Fibroblast of skin of scalp (primary cell): ENCODE measurements at regions not wholly inside any gene's neighbourhood (a gene's known extent, or its start where the extent isn't known, plus 50 kb on each side); places are given as distances from the start of the nearest gene placed in this dataset.
"Not testable (repeated sequence)": the region's sequence is repeated elsewhere in the genome, so short reads cannot be mapped to it uniquely, and the experiment has no call there.

Experiments used
- DNase-seq: peaks from one replicate; pipeline ENCODE4 v3.0.0-alpha.2; 2013

DNA sequence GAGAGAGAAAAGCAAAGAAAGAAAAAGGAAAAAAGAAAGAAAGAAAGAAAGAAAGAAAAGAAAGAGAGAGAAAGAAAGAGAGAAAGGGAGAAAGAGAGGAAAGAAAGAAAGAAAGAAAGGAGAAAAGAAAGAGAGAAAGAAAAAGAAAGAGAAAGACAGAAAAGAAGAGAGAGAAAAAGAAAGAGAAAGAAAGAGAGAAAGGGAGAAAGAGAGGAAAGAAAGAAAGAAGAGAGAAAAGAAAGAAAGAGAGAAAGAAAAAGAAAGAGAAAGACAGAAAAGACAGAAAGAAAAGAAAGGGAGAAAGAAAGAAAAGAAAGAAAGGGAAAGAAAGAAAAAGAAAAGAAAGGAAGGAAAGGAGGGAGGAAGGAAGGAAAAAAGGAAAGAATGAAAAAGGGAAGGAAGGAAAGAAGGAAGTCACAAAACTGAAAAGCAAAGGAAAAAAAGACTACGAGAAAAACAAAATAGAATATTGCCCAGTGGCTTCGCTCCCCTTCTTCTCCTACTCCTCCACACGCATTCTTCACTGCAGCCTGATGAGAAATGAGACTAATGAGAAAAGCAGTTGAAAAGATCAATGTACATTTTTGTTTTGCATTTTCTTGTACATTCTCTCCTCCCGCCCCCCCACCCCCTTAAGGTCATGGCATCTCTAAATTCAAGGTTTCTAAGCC, 170.0 kb downstream of the SOD2 start:
- no peak for DNase-seq

DNA sequence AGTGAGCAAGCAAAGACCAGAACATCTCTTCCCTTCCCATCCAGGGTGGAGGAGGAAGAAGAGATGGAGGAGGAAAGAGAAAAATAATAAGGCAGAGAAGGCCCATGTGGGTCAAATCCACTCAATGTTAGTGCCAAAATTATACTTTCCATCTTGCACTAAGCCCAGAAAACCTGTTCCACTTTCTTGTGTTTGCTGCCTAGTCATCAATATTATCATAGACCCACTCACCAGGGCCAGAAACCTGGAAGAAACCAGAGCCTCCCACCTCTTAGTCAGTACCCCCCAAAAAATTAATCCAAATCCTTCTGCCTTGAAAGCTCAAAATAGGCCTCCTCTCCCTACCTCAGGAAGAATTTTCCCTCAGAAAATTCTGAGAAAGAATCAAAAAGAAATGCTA, 171.1 kb downstream of the SOD2 start:
- DNase-seq = no peak

DNA sequence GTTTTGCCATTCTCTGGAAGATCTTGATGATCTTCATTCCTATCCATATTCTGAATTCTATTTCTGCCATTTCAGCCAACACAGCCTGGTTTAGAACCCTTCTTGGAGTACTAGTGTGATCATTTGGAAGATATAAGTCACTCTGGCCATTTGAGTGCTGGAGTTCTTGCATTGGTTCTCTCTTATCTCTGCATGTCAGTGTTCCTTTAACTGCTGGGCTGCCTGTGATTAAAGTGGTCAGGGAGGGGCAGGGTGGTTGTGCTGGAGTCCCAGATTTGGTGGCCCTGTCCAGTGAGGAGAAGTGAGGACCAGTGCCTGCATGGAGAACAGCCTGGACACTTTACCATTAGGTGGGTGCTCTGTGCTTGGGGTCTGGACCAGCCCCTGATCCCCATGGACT, 173.0 kb downstream of the SOD2 start:
- DNase-seq = no peak

DNA sequence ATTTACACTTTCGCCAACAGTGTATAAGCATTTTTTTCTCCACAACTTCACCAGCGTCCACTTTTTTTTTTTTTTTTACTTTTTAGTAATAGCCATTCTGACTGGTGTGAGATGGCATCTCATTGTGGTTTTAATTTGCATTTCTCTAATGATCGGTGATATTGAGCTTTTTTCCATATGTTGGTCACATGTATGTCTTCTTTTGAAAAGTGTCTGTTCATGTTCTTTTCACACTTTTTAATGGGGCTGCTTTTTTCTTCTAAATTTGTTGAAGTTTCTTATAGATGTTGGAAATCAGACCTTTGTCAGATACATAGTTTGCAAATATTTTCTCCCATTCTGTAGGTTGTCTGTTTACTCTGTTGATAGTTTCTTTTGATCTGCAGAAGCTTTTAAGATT, 177.2 kb downstream of the SOD2 start:
- DNase-seq = not testable (repeated sequence)

DNA sequence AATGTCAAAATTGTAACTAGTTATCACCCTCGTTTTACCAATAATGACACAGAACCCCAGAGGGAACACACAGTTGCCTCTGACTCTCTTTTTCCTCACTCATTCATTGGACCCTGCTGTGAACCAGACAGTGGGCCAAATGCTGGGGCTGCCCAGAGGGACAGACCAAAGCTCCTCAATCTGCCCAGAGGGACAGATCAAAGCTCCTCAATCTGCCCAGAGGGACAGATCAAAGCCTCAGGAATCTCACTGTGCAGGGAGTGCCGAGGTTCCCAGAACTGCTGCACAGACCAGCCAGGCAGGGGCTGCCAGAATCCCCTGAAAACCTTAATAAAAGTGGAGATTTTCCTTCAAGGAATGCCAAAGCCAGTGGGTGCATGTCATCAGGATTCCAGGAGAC, 179.1 kb downstream of the SOD2 start:
- DNase-seq = no peak

DNA sequence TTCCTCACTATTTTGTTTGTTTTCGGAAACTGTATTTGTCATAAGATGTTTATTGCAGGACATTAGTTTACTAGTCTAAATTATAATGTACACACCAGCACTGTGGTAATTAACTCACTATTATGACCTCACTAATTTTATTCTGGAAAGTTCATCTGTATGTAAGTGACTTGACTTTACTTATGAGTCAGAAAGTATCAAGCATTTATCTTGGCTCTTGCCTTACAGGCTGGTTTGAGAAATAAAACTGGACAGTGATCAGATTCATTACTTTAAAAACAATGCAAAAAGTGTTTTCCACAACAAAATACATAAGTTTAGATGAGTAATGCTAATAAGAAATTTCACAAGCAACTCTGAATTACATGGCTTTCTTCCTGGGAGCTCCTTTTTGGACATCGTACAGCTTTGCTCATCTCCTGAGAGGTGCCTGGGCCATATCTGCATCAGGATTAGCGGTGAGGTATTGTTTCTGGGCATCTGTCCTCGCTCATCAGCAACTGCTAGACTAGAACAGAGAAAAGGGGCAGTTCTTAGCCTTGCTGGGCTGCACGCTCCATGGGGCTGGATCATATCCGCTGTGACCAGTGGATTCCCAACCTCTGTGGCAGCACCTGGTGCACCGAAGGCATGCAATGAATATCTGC, 179.8 kb downstream of the SOD2 start:
- DNase-seq = no peak

DNA sequence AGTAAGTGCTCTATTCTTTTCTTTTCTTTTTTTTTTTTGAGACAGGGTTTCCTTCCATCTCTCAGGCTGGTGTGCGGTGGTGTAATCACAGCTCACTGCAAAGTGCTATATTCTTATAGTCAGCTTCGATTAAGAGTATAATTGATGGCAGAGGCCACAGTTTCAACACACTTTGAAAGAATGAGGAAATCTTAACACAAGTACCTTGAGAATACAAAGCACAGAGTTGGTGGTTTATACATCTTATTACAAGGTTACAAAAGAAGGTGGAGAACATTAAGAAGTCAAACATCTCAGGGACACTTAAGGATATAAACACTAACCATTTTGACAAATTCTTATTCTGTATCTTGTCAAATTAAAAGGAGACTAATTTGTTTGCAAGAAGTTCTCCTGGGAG, 180.5 kb downstream of the SOD2 start:
- DNase-seq = no peak

DNA sequence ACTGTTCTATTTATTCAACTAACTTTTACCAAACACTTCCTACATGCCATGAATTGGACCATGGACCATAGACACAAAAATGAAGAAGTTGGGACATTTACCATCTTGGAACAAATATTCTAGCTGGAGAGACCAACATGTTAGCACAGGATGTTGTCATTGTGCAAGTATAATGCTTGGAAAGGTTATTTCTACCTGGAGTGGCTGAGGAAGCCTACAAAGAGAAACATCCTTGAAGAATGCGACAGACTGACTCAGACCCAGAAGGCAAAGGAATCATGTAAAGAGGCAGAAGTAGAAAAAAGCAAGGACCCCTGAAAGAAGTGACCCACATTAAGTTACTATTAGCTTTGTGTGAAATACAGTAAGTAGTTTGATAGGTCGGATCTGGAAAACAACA, 180.9 kb downstream of the SOD2 start:
- no peak for DNase-seq

DNA sequence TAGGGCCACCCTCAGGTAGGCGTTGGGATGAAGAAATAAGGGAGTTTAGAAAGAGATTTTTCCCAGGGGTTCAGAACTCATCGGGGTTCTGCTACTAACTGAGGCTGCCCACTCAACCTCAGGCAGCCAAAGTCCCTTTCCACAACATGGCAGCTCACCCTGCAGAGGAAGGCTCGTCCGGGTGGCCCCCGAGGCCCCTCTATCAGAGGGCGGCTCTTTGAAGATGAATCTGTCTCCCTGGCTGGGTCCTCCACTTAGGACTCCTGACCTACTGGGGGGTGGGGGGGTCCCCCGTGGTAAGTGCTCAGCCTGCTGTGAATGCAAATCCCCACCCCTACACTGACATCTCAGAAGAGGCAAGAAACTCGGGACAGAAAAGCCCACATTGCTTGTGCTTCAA, 182.9 kb downstream of the SOD2 start:
- DNase-seq = no peak

DNA sequence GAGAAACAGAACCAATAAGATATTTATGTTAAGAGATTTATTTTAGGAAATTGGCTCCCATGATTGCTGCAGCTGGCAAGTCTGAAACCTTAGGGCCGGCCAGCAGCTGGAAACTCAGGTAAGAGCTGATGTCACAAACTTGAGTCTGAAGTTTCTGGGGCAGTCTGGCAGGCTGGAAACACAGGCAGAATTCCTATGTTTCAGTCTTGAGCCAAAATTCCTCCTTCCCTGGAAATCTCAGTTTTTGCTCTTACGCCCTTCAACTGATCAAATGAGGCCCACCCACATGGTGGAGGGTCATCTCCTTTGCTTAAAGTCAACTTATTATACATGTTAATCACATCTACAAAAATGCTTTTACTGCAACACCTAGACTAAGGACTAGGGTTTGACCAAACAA, 184.1 kb downstream of the SOD2 start:
- DNase-seq = no peak

DNA sequence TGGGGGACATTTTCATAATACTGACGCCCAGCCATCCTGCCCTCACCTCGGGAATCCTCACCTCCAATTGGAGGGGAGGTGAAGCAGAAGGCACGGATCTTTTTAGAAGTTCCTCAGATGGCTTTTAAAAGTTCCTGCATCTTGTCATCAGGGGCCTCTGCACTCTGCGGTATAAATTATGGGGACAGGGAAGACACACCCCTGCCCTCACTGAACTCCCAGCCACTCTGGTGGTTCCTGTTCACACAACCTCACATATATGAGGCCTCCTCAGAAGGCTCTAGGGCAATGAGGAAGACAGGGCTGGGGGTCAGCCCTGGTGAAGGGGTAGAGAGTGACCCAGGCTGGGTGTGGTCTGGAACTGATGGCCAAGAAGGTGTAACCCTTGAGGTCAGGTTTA, 187.0 kb downstream of the SOD2 start:
- DNase-seq = no peak

DNA sequence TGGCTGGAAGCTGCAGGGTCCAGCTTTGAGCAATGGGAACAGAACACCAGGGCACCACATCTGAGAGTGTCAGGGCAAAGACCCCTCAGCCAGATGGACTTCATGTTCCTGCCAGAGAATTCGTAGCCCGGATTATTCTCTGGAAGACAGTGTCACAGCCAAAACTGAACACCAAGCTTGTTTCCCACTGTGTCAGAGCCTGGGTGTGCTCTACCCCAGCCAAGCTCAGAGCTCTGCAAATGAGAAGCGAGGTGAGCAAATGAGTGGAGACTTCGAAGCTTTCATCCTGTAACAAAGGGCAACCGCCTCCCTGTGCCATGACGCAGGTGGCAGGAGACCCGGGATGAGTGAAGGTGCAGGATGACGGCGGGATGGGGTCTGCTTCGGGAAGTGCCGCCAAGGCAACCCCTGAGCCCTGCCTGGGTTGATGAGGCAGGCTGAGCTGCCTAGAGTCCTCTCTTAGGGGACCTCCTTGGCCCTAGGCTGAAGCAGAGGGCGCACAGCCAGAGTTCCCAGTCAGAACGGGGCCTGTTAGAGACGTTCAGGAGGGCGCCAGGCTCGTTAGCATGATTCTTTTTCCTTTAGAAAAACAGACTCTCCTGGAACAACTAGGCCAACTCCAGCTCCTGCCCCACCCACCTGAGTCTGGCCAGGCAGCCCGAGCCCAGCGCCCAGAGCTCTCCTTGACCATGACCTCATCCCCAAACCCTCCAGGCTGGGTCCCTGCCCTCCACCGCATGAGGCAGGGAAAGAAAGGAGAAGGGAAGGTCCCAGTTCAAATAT, 187.7 kb downstream of the SOD2 start:
- DNase-seq = no peak

DNA sequence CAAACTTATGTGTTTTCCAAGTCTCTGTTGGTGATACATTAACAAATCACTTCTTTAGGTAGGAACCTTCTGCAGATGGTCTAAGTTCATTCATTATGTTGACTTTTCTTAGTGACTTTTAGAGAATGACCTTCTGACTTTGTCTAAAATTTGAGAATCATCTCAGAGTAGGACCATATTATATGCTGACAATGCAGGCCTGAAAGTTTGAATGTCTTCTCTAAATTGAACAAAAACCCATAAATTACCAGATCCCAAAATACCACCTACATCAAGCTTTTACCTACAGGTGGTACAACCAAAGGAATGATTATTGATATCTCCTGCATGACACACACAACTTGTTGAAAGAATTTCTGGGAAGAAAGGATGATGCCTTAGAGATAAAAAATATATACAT, 191.5 kb downstream of the SOD2 start:
- no peak for DNase-seq

DNA sequence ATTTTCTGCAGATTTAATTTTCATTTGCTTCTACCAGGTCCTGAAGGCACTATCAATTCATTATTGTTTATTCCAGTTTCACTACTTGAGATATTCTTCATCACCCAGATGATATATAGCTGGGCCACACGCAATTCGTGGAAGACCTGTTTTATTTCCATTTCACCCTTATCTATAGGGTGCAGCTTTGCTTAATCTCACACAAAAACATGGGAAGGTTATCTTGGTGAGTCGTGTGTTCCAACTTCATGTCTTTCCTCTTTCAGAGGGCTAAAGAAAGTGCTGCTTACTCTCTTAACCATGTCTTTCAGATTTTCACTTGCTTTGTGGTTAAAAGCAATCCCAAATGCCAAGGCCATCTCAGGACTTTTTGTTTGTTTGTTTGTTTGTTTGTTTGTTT, 194.0 kb downstream of the SOD2 start:
- no peak for DNase-seq

DNA sequence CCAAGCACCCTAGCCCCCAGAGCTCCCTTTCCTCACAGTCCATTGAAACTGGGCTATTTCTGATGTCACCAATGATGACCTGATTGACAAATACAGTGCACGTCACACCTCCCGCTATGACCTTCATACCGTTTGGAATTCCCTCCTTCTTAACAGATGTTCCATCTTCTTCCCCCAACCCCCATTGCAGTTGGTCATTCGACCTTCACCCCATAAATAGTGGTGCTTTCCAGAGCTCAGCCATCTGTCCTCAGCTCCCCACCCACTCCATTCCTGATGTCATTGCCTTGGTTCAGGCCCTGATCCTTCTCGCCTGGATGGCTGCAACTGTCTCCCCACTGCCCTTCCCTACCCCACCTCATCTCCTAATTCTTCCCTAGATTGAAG, 198.5 kb downstream of the SOD2 start:
- DNase-seq = no peak

DNA sequence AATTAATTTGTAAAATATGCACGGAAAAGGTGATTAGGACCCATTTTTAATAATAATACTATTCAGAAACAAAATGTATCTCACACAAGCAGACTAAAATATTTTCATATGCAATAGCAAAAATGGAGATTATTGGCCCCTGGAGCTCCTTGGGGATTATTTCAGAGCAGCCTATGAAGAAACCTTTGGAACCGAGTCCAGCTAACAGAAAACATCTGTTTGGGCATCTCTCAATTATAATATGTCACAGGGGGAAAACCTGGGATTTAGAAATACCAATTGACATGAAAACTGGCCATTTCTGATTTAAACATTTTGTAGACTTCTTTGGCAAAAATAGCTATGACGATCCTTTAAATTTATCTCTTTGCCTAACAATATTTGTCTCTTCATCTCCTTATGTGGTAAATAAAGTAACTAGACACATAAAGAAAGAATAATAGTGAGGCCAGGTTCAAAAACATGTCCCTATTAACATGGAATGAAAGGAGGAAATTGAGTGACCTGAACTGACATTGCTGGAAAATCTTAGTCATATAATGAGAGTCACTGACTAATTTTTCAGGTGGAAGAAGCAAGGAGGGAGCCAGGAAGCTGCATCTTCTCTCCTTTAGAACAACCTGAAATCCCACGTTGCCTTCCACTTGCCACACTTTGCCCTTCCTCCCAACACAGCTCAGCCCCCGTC, 199.0 kb downstream of the SOD2 start:
- DNase-seq = no peak

DNA sequence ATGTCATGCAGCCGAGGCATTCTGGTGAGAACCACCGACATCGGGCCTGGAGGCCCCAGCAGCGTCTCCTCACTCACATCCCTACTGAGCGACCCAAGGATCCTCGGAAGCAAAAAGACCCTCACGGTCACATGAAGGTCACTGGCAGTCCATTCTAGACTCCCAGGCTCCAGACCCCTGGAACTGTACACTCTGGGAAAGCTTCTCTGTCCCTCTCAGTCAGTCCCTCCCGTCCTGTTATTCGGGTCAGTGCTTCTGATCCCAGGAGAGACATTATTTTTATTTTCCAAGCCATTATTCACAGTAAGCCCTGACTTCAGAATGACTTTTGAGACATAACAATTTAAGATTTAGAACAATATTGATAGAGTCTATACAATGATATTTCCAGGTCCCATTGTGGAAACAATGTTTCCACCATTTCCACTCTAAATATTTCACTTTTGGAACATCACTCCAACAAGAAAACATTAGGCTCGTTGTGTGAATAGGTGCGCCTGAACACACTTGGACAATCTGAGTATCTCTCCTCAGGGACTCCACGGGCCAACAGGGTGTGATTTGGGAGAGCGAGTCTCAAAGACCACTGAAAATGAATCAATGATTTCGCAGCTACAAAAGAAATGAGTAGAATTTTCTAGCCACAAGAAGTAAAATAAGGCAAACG, 199.7 kb downstream of the SOD2 start:
- DNase-seq = no peak

DNA sequence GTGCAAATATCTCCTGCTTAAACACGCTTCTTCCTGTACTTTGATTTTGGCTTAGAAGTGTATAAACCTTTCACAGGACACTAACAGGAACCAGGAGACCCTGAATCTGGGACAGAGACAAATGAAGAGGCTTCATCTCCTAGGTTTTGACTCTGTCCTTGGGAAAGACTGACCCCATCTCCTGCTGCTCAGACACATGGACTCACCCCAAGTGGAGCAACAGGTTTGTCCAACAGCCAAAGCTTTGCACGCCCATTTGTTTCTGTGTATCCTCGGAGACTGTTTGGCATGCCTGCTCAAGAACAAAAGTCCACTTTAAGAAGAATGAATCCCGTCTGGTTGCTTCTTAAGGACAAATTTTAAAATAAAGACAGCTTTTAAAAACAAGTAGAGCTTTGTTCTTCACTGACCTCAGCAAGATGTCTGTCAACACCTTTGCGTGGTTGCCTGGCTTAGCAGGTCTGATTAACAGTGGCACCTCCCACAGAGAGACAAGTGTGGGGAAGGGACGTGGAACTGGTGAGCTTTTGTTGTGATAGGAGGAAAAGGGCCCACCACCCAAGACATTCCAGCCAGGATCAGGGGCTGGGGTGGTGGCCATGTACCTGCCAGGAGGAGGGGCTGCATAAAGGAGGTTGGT, 202.6 kb downstream of the SOD2 start:
- DNase-seq = no peak

DNA sequence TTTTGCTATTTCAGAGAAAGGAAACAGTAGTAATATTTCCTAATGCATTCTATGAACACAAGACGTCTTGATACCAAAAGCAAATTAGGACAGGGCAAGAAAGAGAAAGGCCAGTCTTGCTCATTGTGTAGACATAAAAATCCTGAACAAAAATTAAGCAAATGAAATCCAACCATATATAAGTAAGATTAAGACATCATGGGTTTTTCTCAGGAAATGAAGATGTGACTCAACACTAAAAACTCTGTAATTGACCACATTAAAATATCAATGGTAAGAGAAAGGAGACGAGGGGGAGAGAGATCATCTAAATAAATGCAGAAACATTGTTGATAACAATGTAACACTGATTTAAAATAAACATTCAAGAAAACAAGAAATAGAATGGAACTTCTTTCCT, 205.4 kb downstream of the SOD2 start:
- peak; percentile 6 for DNase-seq

DNA sequence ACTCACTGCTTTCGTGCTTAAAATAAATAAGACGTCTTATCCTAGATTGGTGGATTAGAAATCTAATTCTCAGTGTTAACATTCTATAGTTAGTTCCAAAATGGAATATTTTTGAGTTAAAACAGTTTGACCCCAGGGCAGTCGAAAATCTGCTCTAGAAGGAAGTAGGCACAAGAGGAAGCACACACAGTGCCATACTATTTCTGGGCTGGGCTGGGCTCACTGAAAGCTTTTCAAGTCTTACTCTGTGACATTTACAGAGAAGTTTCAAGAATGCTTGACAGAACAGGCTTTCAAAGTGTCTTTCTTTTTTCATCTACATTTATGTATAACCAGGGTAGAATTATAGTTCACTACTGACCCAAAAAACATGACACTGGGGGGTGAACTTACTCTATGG, 209.8 kb downstream of the SOD2 start:
- no peak for DNase-seq

DNA sequence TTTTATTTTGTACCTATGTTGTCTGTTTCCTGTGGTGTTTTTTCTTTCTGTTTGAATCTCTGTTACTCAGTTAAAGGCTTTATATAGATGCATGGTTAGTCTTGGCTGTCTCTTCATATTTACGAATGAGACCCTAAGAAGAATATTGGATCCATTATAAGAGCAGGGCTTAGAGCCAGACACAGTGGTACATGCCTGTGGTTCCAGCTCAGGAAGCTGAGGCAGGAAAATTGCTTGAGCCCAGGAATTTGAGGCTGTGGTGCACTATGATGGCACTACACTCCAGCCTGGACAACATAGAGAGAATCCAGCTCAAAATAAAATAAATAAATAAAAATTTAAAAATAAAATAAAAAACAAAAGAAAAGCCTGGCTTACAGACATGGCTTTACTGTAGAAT, 211.1 kb downstream of the SOD2 start:
- no peak for DNase-seq

DNA sequence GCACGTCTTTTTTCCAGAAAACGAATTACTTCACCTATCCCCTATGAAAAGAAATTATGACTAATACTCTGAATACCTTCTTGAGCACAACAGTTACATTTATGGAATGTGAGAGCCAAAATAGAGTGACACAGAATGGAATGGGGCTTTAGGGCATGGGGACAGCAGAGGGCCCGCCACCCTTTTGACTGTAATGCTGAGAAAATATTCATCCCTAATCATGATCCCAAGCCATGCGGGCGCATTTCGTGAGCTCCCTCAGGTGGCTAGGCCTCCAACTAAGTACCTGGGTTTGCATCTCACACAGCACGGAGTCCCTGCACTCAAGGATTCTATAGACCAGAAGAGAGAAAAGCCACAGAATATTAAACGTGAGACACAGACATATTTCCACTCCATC, 212.6 kb downstream of the SOD2 start:
- no peak for DNase-seq
